Neural cell (in vitro differentiated cells): ENCODE measurements at regions not wholly inside any gene's neighbourhood (a gene's known extent, or its start where the extent isn't known, plus 50 kb on each side); places are given as distances from the start of the nearest gene placed in this dataset.

ENCODE experiments used
- H2AFZ ChIP-seq: fragments of 200-600, 300-800 bp; sonication (generic), shearing (Covaris generic); 2 replicates; pipeline ENCODE4 v1.6.0; 2014; ENCODE audit warnings: low read depth, mild to moderate bottlenecking, antibody characterized with exemption, low read length, moderate library complexity
- H3F3A ChIP-seq: fragments of 200-600 bp; shearing (Covaris generic); 2 replicates; pipeline ENCODE4 v1.6.1; 2016; ENCODE audit warnings: mild to moderate bottlenecking, moderate library complexity, mixed read lengths, antibody characterized with exemption, low read length; ENCODE audit not compliant: insufficient read depth, poor library complexity, severe bottlenecking
- H3K27ac ChIP-seq: fragments of 200-600, 300-800 bp; sonication (generic), shearing (Covaris generic); 2 replicates; pipeline ENCODE4 v1.5.1; 2014; ENCODE audit warnings: mild to moderate bottlenecking, low read length, moderate library complexity
- H3K27me3 ChIP-seq: fragments of 300-800, 200-600 bp; sonication (generic), shearing (Covaris generic); 2 replicates; pipeline ENCODE4 v1.6.0; 2014; ENCODE audit warnings: mild to moderate bottlenecking, low read depth, low read length, moderate library complexity; ENCODE audit not compliant: insufficient read depth
- H3K36me3 ChIP-seq: fragments of 300-800, 200-600 bp; sonication (generic), shearing (Covaris generic); 2 replicates; pipeline ENCODE4 v1.5.1; 2014; ENCODE audit warnings: mild to moderate bottlenecking, antibody characterized with exemption, low read length, moderate library complexity; ENCODE audit not compliant: insufficient read depth
- H3K4me2 ChIP-seq: fragments of 300-800, 200-600 bp; sonication (generic), shearing (Covaris generic); 2 replicates; pipeline ENCODE4 v1.6.0; 2014; ENCODE audit warnings: mild to moderate bottlenecking, low read length
- H3K4me3 ChIP-seq: fragments of 300-800, 200-600 bp; sonication (generic), shearing (Covaris generic); 2 replicates; pipeline ENCODE4 v1.5.1; 2014; ENCODE audit warnings: mild to moderate bottlenecking, low read length, moderate library complexity
- H3K79me2 ChIP-seq: fragments of 200-600 bp; shearing (Covaris generic); replicated peaks from 2 replicates; pipeline ENCODE4 v1.6.0; 2014; ENCODE audit warnings: mild to moderate bottlenecking, low read length, moderate library complexity; ENCODE audit not compliant: insufficient read depth
- H3K9ac ChIP-seq: fragments of 300-800, 200-600 bp; sonication (generic), shearing (Covaris generic); 2 replicates; pipeline ENCODE4 v1.6.1; 2016; ENCODE audit warnings: mild to moderate bottlenecking, low read length, mixed read lengths
- H3K9me2 ChIP-seq: fragments of 200-600 bp; shearing (Covaris generic); 2 replicates; pipeline ENCODE4 v1.6.1; 2016; ENCODE audit warnings: mild to moderate bottlenecking, low read length, mixed read lengths; ENCODE audit not compliant: insufficient read depth
- H3K9me3 ChIP-seq: fragments of 200-600, 300-800 bp; sonication (generic), shearing (Covaris generic); 2 replicates; pipeline ENCODE4 v1.6.1; 2016; ENCODE audit warnings: mild to moderate bottlenecking, mixed run types, low read length, moderate library complexity, mixed read lengths
- H4K20me1 ChIP-seq: fragments of 200-600 bp; shearing (Covaris generic); 2 replicates; pipeline ENCODE4 v1.6.1; 2016; ENCODE audit warnings: mild to moderate bottlenecking, mixed run types; ENCODE audit not compliant: insufficient read depth
- CTCF ChIP-seq: fragments of 450-650 bp; IDR thresholded peaks from 2 replicates; pipeline ENCODE4 v1.5.1; 2014; ENCODE audit warnings: antibody characterized with exemption, mild to moderate bottlenecking, moderate library complexity; ENCODE audit not compliant: poor library complexity, severe bottlenecking
- EP300 ChIP-seq: fragments of 450-650 bp; conservative IDR thresholded peaks from 2 replicates; pipeline ENCODE4 v1.6.1; 2014; ENCODE audit warnings: antibody characterized with exemption, mild to moderate bottlenecking, moderate library complexity; ENCODE audit not compliant: poor library complexity, severe bottlenecking
- EZH2 ChIP-seq: fragments of 200-600, 300-800 bp; shearing (Covaris generic), sonication (generic); IDR thresholded peaks from 2 replicates; pipeline ENCODE4 v1.6.1; 2014; ENCODE audit warnings: antibody characterized with exemption, low read length, borderline replicate concordance, mild to moderate bottlenecking; ENCODE audit not compliant: insufficient read depth, poor library complexity, severe bottlenecking
- MXI1 ChIP-seq: fragments of 450-650 bp; conservative IDR thresholded peaks from 2 replicates; pipeline ENCODE4 v1.6.1; 2014; ENCODE audit warnings: antibody characterized with exemption, mild to moderate bottlenecking; ENCODE audit not compliant: poor library complexity, severe bottlenecking
- POLR2AphosphoS5 ChIP-seq: IDR thresholded peaks from 2 replicates; pipeline ENCODE4 v1.6.1; 2012
- RAD21 ChIP-seq: fragments of 450-650 bp; conservative IDR thresholded peaks from 2 replicates; pipeline ENCODE4 v1.6.1; 2014; ENCODE audit warnings: antibody characterized with exemption, mild to moderate bottlenecking, moderate library complexity
- REST ChIP-seq: IDR thresholded peaks from 2 replicates; pipeline ENCODE4 v1.6.1; 2012; ENCODE audit warnings: borderline replicate concordance
- SMC3 ChIP-seq: fragments of 450-650 bp; conservative IDR thresholded peaks from 2 replicates; pipeline ENCODE4 v1.6.1; 2014; ENCODE audit warnings: antibody characterized with exemption, mild to moderate bottlenecking, moderate library complexity; ENCODE audit not compliant: poor library complexity
- TAF1 ChIP-seq: IDR thresholded peaks from 2 replicates; pipeline ENCODE4 v1.6.1; 2012; ENCODE audit warnings: low read depth

GRCh38 chr22:48574776-48575617 is 1252.7 kb downstream of the BRD1 start:
- Histone ChIP-seq H3F3A (no peaks in the 10 kb centered on the region), H3K9ac (peak overlapping the region; percentile 39), H3K27me3 (no peaks in the 10 kb centered on the region), H3K36me3 (no peaks in the 10 kb centered on the region), H3K9me3 (peaks cover 8% of the 10 kb centered on the region), H2AFZ (no peak overlapping the region), H3K79me2 (no peaks in the 10 kb centered on the region), H3K27ac (no peak overlapping the region), H3K4me2 (no peak overlapping the region), H3K9me2 (no peaks in the 10 kb centered on the region), H3K4me3 (peak overlapping the region; percentile 55), H4K20me1 (no peaks in the 10 kb centered on the region)
- peak; percentile 33 for TF ChIP-seq TAF1
- TF ChIP-seq CTCF, result peak; percentile 94
- TF ChIP-seq EP300, result no peak
- peak; percentile 87 for TF ChIP-seq SMC3
- no peak for TF ChIP-seq REST
- no peak for TF ChIP-seq POLR2AphosphoS5
- peak; percentile 86 for TF ChIP-seq RAD21
- peak; percentile 25 for TF ChIP-seq MXI1

GRCh38 chr22:48573766-48574165 is 1253.9 kb downstream of the BRD1 start:
- Histone ChIP-seq H3K9me3 (peaks cover 11% of the 10 kb centered on the region), H3K36me3 (no peaks in the 10 kb centered on the region), H3K9me2 (no peaks in the 10 kb centered on the region), H2AFZ (no peak overlapping the region), H3K27ac (no peak overlapping the region), H3F3A (no peaks in the 10 kb centered on the region), H4K20me1 (no peaks in the 10 kb centered on the region), H3K4me2 (no peak overlapping the region), H3K4me3 (no peak overlapping the region), H3K79me2 (no peaks in the 10 kb centered on the region), H3K27me3 (no peaks in the 10 kb centered on the region), H3K9ac (no peak overlapping the region)
- TF ChIP-seq RAD21 (no peak), EZH2 (no peak), EP300 (no peak), MXI1 (no peak), CTCF (no peak), TAF1 (no peak), SMC3 (no peak), POLR2AphosphoS5 (no peak), REST (no peak)
